COLO668 (cell line): ENCODE measurements at regions not wholly inside any gene's neighbourhood (a gene's known extent, or its start where the extent isn't known, plus 50 kb on each side); places are given as distances from the start of the nearest gene placed in this dataset.

Source experiments
- DNase-seq: peaks from one replicate; lab custom pipeline; 2025; ENCODE audit not compliant: unreplicated experiment; lab: John Stamatoyannopoulos, UW

- no peak for DNase-seq
These were observed 65.9 kb upstream of the HPCAL1 start for GRCh38 chr2:10236571-10237391.

GRCh38 chr2:10237392-10238321 lies 65.0 kb upstream of the HPCAL1 start:
- no peak for DNase-seq

GRCh38 chr2:10238396-10238795 lies 64.3 kb upstream of the HPCAL1 start:
- no peak for DNase-seq

GRCh38 chr2:10238991-10239485 lies 63.7 kb upstream of the HPCAL1 start:
- DNase-seq: no peak

GRCh38 chr2:10239561-10239967 lies 63.1 kb upstream of the HPCAL1 start:
- DNase-seq: no peak

- DNase-seq: no peak
These were observed 62.5 kb upstream of the HPCAL1 start for GRCh38 chr2:10240161-10240681.

- DNase-seq: no peak
These were observed 61.6 kb upstream of the HPCAL1 start for GRCh38 chr2:10240911-10241610.

GRCh38 chr2:10241641-10242430 lies 60.9 kb upstream of the HPCAL1 start:
- DNase-seq: no peak

GRCh38 chr2:10242451-10242850 lies 60.3 kb upstream of the HPCAL1 start:
- no peak for DNase-seq

- DNase-seq: no peak
These were observed 59.4 kb upstream of the HPCAL1 start for GRCh38 chr2:10242998-10243925.

- DNase-seq: no peak
These were observed 58.8 kb upstream of the HPCAL1 start for GRCh38 chr2:10243926-10244270.

- DNase-seq: no peak
These were observed 57.7 kb upstream of the HPCAL1 start for GRCh38 chr2:10245021-10245420.

- no peak for DNase-seq
These were observed 57.0 kb upstream of the HPCAL1 start for GRCh38 chr2:10245661-10246060.

GRCh38 chr2:10246370-10246769 lies 56.3 kb upstream of the HPCAL1 start:
- no peak for DNase-seq

GRCh38 chr2:10246831-10247230 lies 55.9 kb upstream of the HPCAL1 start:
- DNase-seq: no peak

- no peak for DNase-seq
These were observed 52.9 kb upstream of the HPCAL1 start for GRCh38 chr2:10249798-10250197.

- DNase-seq: no peak
These were observed 50.5 kb upstream of the HPCAL1 start for GRCh38 chr2:10252224-10252623.

- DNase-seq: no peak
These were observed 50.0 kb upstream of the HPCAL1 start for GRCh38 chr2:10252661-10253060.
